Osteoblast (primary cell): ENCODE measurements at regions not wholly inside any gene's neighbourhood (a gene's known extent, or its start where the extent isn't known, plus 50 kb on each side); places are given as distances from the start of the nearest gene placed in this dataset.

Experiments used
- DNase-seq: peaks from one replicate; pipeline ENCODE4 v3.0.0; 2011; ENCODE audit warnings: low spot score, mixed read lengths; ENCODE audit not compliant: insufficient read length; ENCODE audit errors: missing footprints
- H2AFZ ChIP-seq: 2 replicates; pipeline ENCODE4 v1.6.0; 2011; ENCODE audit warnings: mild to moderate bottlenecking, low read length
- H3K27ac ChIP-seq: 2 replicates; pipeline ENCODE4 v1.5.1; 2011; ENCODE audit warnings: mild to moderate bottlenecking, low read depth, low read length, moderate library complexity
- H3K27me3 ChIP-seq: 2 replicates; pipeline ENCODE4 v1.6.0; 2012; ENCODE audit warnings: mild to moderate bottlenecking, control low read depth, inconsistent platforms, low read length, moderate library complexity; ENCODE audit not compliant: insufficient read depth
- H3K36me3 ChIP-seq: 2 replicates; pipeline ENCODE4 v1.5.1; 2011; ENCODE audit warnings: mild to moderate bottlenecking, low read length, control low read depth, moderate library complexity; ENCODE audit not compliant: insufficient read depth
- H3K4me1 ChIP-seq: 2 replicates; pipeline ENCODE4 v1.5.1; 2011; ENCODE audit warnings: mild to moderate bottlenecking, low read length, control low read depth, moderate library complexity; ENCODE audit not compliant: insufficient read depth
- H3K4me2 ChIP-seq: 2 replicates; pipeline ENCODE4 v1.6.0; 2011; ENCODE audit warnings: mild to moderate bottlenecking, low read length; ENCODE audit not compliant: insufficient read depth
- H3K4me3 ChIP-seq: fragments of 200-600 bp; sonication (generic); 3 replicates; pipeline ENCODE4 v1.5.1; 2012; ENCODE audit warnings: mild to moderate bottlenecking, low read length, inconsistent platforms; ENCODE audit not compliant: insufficient read depth
- H3K79me2 ChIP-seq: 2 replicates; pipeline ENCODE4 v1.6.0; 2012; ENCODE audit warnings: mild to moderate bottlenecking, low read length, control low read depth, inconsistent platforms; ENCODE audit not compliant: insufficient read depth
- H3K9me3 ChIP-seq: 2 replicates; pipeline ENCODE4 v1.5.1; 2011; ENCODE audit warnings: low read depth, low read length, control low read depth
- H4K20me1 ChIP-seq: 2 replicates; pipeline ENCODE4 v1.6.0; 2012; ENCODE audit warnings: mild to moderate bottlenecking, low read length, control low read depth; ENCODE audit not compliant: insufficient read depth
- TF ChIP-seq, protein P1 (sequence below): IDR thresholded peaks from 2 replicates; pipeline ENCODE4 v1.5.1; 2011; ENCODE audit warnings: mild to moderate bottlenecking, low read depth, low read length, moderate library complexity; ENCODE audit errors: extremely low read depth

DNA sequence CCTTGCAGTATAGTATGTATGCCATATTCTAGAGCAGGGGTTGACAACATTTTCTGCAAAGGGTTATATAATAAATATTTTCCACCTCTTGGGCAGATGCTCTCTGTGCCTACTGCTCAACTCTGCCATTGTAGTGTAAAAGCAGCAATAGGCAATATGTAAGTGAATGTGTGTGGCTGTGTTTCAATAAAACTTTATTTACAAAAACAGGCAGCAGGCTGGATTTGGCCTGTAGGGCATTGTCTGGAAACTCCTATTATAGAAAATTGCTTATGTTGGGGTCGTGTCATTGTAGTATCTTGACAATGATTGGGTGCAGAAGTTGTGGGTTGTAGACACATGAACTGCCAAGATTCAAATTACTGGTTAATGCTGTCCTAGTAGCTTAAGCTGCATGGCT, 153.6 kb upstream of the CNTN3 start:
- Histone ChIP-seq H4K20me1 (no peaks in the 10 kb centered on the region), H3K79me2 (no peaks in the 10 kb centered on the region), H3K4me1 (no peaks in the 10 kb centered on the region), H2AFZ (no peak overlapping the region), H3K27me3 (no peaks in the 10 kb centered on the region), H3K4me3 (no peak overlapping the region), H3K4me2 (no peak overlapping the region), H3K27ac (no peak overlapping the region), H3K9me3 (no peaks in the 10 kb centered on the region), H3K36me3 (no peaks in the 10 kb centered on the region)
- no peak for DNase-seq
- TF ChIP-seq, protein P1, sequence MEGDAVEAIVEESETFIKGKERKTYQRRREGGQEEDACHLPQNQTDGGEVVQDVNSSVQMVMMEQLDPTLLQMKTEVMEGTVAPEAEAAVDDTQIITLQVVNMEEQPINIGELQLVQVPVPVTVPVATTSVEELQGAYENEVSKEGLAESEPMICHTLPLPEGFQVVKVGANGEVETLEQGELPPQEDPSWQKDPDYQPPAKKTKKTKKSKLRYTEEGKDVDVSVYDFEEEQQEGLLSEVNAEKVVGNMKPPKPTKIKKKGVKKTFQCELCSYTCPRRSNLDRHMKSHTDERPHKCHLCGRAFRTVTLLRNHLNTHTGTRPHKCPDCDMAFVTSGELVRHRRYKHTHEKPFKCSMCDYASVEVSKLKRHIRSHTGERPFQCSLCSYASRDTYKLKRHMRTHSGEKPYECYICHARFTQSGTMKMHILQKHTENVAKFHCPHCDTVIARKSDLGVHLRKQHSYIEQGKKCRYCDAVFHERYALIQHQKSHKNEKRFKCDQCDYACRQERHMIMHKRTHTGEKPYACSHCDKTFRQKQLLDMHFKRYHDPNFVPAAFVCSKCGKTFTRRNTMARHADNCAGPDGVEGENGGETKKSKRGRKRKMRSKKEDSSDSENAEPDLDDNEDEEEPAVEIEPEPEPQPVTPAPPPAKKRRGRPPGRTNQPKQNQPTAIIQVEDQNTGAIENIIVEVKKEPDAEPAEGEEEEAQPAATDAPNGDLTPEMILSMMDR = no peak

DNA sequence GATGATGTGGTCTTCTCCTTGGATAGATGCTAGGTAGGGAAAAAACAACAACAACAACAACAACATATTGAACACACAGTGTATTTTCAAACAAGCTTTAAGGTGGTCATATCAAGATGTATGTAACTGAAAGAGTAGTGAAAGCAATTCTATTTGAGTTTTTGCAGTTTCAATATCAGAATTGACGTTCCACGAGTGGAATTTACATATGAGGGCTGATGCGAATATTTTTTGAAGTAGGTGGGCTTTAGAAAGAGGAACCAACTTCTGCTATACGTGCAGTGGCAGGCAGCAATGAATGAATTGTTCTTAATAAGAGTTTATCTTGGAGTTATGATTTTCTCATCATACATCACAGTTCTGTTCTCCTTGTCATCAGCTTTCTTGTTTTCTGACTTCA, 151.9 kb upstream of the CNTN3 start:
- H3K4me3 ChIP-seq = no peak overlapping the region

GRCh38 chr3:74763830-74764229, 149.4 kb upstream of the CNTN3 start:
- no peak for DNase-seq
- no peaks in the 10 kb centered on the region for H3K4me1 ChIP-seq
- no peaks in the 10 kb centered on the region for H3K27me3 ChIP-seq
- H4K20me1 ChIP-seq = no peaks in the 10 kb centered on the region
- TF ChIP-seq, protein P1 = no peak
- H3K79me2 ChIP-seq = no peaks in the 10 kb centered on the region
- H3K9me3 ChIP-seq = no peaks in the 10 kb centered on the region
- H3K27ac ChIP-seq = no peak overlapping the region
- H3K36me3 ChIP-seq = no peaks in the 10 kb centered on the region
- no peak overlapping the region for H3K4me3 ChIP-seq
- H2AFZ ChIP-seq = no peak overlapping the region
- no peak overlapping the region for H3K4me2 ChIP-seq

More for the DNA sequence above, 151.9 kb upstream of the CNTN3 start:
- no peak for DNase-seq
- no peak overlapping the region for H2AFZ ChIP-seq
- H3K27me3 ChIP-seq = no peaks in the 10 kb centered on the region
- no peaks in the 10 kb centered on the region for H3K9me3 ChIP-seq
- H3K27ac ChIP-seq = no peak overlapping the region
- H4K20me1 ChIP-seq = no peaks in the 10 kb centered on the region
- TF ChIP-seq, protein P1 = no peak
- no peak overlapping the region for H3K4me2 ChIP-seq
- H3K4me1 ChIP-seq = no peaks in the 10 kb centered on the region
- H3K36me3 ChIP-seq = no peaks in the 10 kb centered on the region
- H3K79me2 ChIP-seq = no peaks in the 10 kb centered on the region

- no peak overlapping the region for H3K4me2 ChIP-seq
- H3K4me1 ChIP-seq = no peaks in the 10 kb centered on the region
- no peak overlapping the region for H2AFZ ChIP-seq
- no peak for DNase-seq
- no peaks in the 10 kb centered on the region for H4K20me1 ChIP-seq
- no peak overlapping the region for H3K4me3 ChIP-seq
- H3K27me3 ChIP-seq = no peaks in the 10 kb centered on the region
- H3K36me3 ChIP-seq = no peaks in the 10 kb centered on the region
- no peaks in the 10 kb centered on the region for H3K79me2 ChIP-seq
- H3K9me3 ChIP-seq = no peaks in the 10 kb centered on the region
- TF ChIP-seq, protein P1 = no peak
- no peak overlapping the region for H3K27ac ChIP-seq
These were observed 142.2 kb upstream of the CNTN3 start for GRCh38 chr3:74756674-74757073.
